Calu3 (cell line): ENCODE measurements at regions not wholly inside any gene's neighbourhood (a gene's known extent, or its start where the extent isn't known, plus 50 kb on each side); places are given as distances from the start of the nearest gene placed in this dataset.

Source experiments
- BruUV-seq: library from RNA; stranded (reverse); fragments of 400-500 nt; replicated peaks from 2 replicates; lab custom pipeline; 2021; lab: Mats Ljungman, UMichigan
- CTCF ChIA-PET: fragments of 300-600 bp; sonication (Branson Sonifier 250); formaldehyde crosslinking; loops from one replicate; lab custom pipeline; 2022; ENCODE audit warnings: antibody characterized with exemption; lab: Charles Lee
- DNase-seq: peaks from one replicate; pipeline ENCODE4 v3.0.0; 2022
- H3K27ac Mint-ChIP-seq: one replicate; pipeline ENCODE4 v1.8.0; 2022; ENCODE audit warnings: mixed read lengths; ENCODE audit not compliant: unreplicated experiment
- H3K27me3 Mint-ChIP-seq: one replicate; pipeline ENCODE4 v1.8.0; 2022; ENCODE audit warnings: mixed read lengths; ENCODE audit not compliant: unreplicated experiment
- H3K36me3 Mint-ChIP-seq: one replicate; pipeline ENCODE4 v1.8.0; 2022; ENCODE audit warnings: mild to moderate bottlenecking, moderate library complexity, mixed read lengths; ENCODE audit not compliant: insufficient read depth, unreplicated experiment
- H3K4me1 Mint-ChIP-seq: one replicate; pipeline ENCODE4 v1.8.0; 2022; ENCODE audit warnings: mild to moderate bottlenecking, low read depth, mixed read lengths; ENCODE audit not compliant: unreplicated experiment
- H3K4me3 Mint-ChIP-seq: one replicate; pipeline ENCODE4 v1.8.0; 2022; ENCODE audit warnings: mild to moderate bottlenecking, low read depth, moderate library complexity, mixed read lengths; ENCODE audit not compliant: unreplicated experiment
- H3K9me3 Mint-ChIP-seq: one replicate; pipeline ENCODE4 v1.8.0; 2022; ENCODE audit warnings: low read depth, mixed read lengths; ENCODE audit not compliant: unreplicated experiment
- intact Hi-C: fragments of 100-400 bp; cut with micrococcal nuclease; formaldehyde crosslinking; loops from one replicate; pipeline ENCODE4 v1.10.0; 2022; ENCODE audit not compliant: unreplicated experiment
- TF ChIP-seq, protein P1 (sequence below): fragments of 200-600 bp; IDR thresholded peaks from one replicate; pipeline ENCODE4 v1.8.0; 2022; ENCODE audit warnings: antibody characterized with exemption; ENCODE audit not compliant: unreplicated experiment

GRCh38 chr15:39426552-39427532 is 154.0 kb upstream of the THBS1 start:
- H3K9me3 Mint-ChIP-seq = no peaks in the 10 kb centered on the region
- DNase-seq = no peak
- no TSS peak for BruUV-seq

DNA sequence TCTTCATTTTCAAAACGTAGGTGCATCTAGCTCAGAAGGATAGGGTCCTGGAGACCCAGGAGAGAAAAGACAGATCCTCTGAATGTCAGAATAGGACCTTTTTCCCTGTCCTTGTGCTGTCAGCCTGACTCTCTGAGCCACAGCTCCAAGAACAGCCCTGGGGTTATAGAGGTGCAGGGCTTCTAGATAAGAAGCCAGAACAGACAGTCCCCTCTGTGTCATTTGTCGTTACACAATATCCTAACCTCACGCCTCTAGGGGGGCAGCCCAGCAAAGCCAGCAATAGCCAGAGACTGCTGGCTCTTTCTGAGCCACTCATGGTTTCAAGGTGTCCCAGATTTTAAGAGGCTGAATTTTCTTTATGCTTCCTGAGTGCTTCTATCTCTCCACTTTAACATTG is 153.2 kb upstream of the THBS1 start:
- intact Hi-C loops = no loop called here
- no peaks in the 10 kb centered on the region for H3K36me3 Mint-ChIP-seq
- peaks cover 12% of the 10 kb centered on the region for H3K4me1 Mint-ChIP-seq
- H3K4me3 Mint-ChIP-seq = no peak overlapping the region
- DNase-seq = no peak
- BruUV-seq = no TSS peak
- CTCF ChIA-PET = no interaction called here
- H3K27ac Mint-ChIP-seq = no peak overlapping the region
- H3K27me3 Mint-ChIP-seq = no peaks in the 10 kb centered on the region
- no peaks in the 10 kb centered on the region for H3K9me3 Mint-ChIP-seq
- TF ChIP-seq, protein P1, sequence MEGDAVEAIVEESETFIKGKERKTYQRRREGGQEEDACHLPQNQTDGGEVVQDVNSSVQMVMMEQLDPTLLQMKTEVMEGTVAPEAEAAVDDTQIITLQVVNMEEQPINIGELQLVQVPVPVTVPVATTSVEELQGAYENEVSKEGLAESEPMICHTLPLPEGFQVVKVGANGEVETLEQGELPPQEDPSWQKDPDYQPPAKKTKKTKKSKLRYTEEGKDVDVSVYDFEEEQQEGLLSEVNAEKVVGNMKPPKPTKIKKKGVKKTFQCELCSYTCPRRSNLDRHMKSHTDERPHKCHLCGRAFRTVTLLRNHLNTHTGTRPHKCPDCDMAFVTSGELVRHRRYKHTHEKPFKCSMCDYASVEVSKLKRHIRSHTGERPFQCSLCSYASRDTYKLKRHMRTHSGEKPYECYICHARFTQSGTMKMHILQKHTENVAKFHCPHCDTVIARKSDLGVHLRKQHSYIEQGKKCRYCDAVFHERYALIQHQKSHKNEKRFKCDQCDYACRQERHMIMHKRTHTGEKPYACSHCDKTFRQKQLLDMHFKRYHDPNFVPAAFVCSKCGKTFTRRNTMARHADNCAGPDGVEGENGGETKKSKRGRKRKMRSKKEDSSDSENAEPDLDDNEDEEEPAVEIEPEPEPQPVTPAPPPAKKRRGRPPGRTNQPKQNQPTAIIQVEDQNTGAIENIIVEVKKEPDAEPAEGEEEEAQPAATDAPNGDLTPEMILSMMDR = no peak

More at GRCh38 chr15:39426552-39427532, 154.0 kb upstream of the THBS1 start:
- Mint-ChIP-seq H3K36me3 (no peaks in the 10 kb centered on the region), H3K4me3 (no peak overlapping the region), H3K27ac (no peak overlapping the region), H3K27me3 (no peaks in the 10 kb centered on the region), H3K4me1 (peaks cover 12% of the 10 kb centered on the region)
- CTCF ChIA-PET = no interaction called here
- TF ChIP-seq, protein P1 = no peak
- intact Hi-C loops = no loop called here

DNA sequence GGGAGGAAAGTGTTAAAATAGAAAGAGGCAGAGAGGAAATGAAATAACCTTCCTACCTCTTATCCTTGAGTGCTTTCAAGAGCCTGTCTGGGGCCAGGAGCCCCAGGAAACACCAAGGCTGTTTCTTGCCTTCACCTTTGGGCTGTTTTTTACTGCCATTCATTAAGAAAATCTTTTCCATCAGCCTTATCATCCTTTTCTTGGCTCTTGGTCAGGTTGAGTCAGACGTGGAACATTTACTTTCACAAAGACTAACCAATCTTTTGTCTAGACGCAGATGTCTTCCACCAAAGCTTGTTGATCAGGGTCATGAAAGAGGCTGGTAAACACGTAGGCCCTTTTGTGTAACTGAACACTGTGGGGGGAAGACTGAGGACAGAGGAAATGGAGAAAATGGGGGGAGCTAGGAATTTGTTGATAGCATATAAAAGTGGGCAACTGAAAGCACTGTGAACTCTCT is 151.0 kb upstream of the THBS1 start:
- BruUV-seq = no TSS peak
- Mint-ChIP-seq H3K36me3 (no peaks in the 10 kb centered on the region), H3K4me1 (peaks cover 12% of the 10 kb centered on the region), H3K4me3 (no peak overlapping the region), H3K9me3 (no peaks in the 10 kb centered on the region), H3K27ac (peak overlapping the region; percentile 58), H3K27me3 (no peaks in the 10 kb centered on the region)
- intact Hi-C loops = loop anchor here (10.0 kb wide), 1 partner anchor 115 kb away; no protein-coding TSS in a partner anchor
- DNase-seq = peak; percentile 14
- TF ChIP-seq, protein P1 = no peak
- CTCF ChIA-PET = interaction anchor here (0.6 to 1.0 kb wide), 3 partner anchors 14 to 507 kb away, joined by 3 to 6 read pairs (median 3); no protein-coding TSS in a partner anchor

GRCh38 chr15:39430389-39430788 is 150.5 kb upstream of the THBS1 start:
- TF ChIP-seq, protein P1 = no peak
- CTCF ChIA-PET = interaction anchor here (0.6 to 0.9 kb wide), 2 partner anchors 14 to 507 kb away, joined by 3 read pairs; no protein-coding TSS in a partner anchor
- DNase-seq = no peak
- Mint-ChIP-seq H3K27me3 (no peaks in the 10 kb centered on the region), H3K4me3 (no peak overlapping the region), H3K9me3 (no peaks in the 10 kb centered on the region), H3K27ac (peak overlapping the region; percentile 58), H3K4me1 (peaks cover 12% of the 10 kb centered on the region), H3K36me3 (no peaks in the 10 kb centered on the region)
- no TSS peak for BruUV-seq
- intact Hi-C loops = loop anchor here (10.0 kb wide), 1 partner anchor 116 kb away; no protein-coding TSS in a partner anchor
